Gastrocnemius medialis (tissue), 4 donors: ENCODE measurements at regions not wholly inside any gene's neighbourhood (a gene's known extent, or its start where the extent isn't known, plus 50 kb on each side); places are given as distances from the start of the nearest gene placed in this dataset.

Experiments used
- POLR2A ChIP-seq, 2 donors: fragments of 450-650 bp; IDR thresholded peaks; one replicate each; pipeline ENCODE4 v1.6.1; 2017; ENCODE audit warnings: antibody characterized with exemption in 2 of 2, mild to moderate bottlenecking in 2 of 2, moderate library complexity in 2 of 2
- TF ChIP-seq, protein P1 (sequence below), 5 experiments: fragments of 450-650 bp in 3 of 5; fragments of 200-600 bp in 2 of 5; sonication (generic) in 2 of 5; IDR thresholded peaks in 4 of 5; conservative IDR thresholded peaks in 1 of 5; 1 replicate in 4 of 5; 2 replicates in 1 of 5; pipeline ENCODE4 v1.5.1; 2016 to 2019; ENCODE audit warnings: antibody characterized with exemption in 5 of 5, mild to moderate bottlenecking in 3 of 5, moderate library complexity in 3 of 5

DNA sequence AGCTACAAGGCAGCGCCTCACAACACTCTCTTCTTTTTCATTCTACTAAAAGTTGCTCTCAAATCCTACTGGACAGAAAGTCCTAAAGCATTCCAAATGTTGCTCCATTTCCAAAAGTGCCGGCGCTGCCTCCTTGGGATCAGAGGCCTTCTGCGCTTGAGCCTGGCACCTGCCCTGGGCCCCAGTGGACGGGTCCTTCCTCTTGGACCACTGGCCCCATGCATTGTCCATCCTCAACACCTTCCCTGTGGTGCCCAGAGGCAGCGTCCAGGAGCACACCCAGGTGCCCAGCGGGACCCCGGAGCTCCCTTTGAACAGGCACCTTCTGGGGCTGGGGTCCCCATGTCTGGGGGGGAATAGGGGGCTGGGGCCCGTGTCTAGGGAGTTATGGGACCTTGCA lies 205.2 kb downstream of the ERMARD start:
- TF ChIP-seq, protein P1, sequence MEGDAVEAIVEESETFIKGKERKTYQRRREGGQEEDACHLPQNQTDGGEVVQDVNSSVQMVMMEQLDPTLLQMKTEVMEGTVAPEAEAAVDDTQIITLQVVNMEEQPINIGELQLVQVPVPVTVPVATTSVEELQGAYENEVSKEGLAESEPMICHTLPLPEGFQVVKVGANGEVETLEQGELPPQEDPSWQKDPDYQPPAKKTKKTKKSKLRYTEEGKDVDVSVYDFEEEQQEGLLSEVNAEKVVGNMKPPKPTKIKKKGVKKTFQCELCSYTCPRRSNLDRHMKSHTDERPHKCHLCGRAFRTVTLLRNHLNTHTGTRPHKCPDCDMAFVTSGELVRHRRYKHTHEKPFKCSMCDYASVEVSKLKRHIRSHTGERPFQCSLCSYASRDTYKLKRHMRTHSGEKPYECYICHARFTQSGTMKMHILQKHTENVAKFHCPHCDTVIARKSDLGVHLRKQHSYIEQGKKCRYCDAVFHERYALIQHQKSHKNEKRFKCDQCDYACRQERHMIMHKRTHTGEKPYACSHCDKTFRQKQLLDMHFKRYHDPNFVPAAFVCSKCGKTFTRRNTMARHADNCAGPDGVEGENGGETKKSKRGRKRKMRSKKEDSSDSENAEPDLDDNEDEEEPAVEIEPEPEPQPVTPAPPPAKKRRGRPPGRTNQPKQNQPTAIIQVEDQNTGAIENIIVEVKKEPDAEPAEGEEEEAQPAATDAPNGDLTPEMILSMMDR (IDR thresholded peaks at IDR 0.05 in 4 of 5, conservative IDR thresholded peaks at IDR 0.05 in 1 of 5), result no peak
- no peak for TF ChIP-seq POLR2A (IDR thresholded peaks at IDR 0.05)
